Stimulated activated naive CD4-positive, alpha-beta T cell (primary cell): ENCODE measurements at regions not wholly inside any gene's neighbourhood (a gene's known extent, or its start where the extent isn't known, plus 50 kb on each side); places are given as distances from the start of the nearest gene placed in this dataset.
"Not testable (repeated sequence)": the region's sequence is repeated elsewhere in the genome, so short reads cannot be mapped to it uniquely, and the experiment has no call there.

Experiments used
- DNase-seq, 6 experiments: peaks; one replicate each; lab custom pipeline; 2025; lab: John Stamatoyannopoulos, UW

GRCh38 chr4:159939681-159940080 is 836.8 kb downstream of the RAPGEF2 start:
- DNase-seq, result not testable (repeated sequence)

GRCh38 chr4:159941076-159941475 is 838.2 kb downstream of the RAPGEF2 start:
- DNase-seq, result no peak

DNA sequence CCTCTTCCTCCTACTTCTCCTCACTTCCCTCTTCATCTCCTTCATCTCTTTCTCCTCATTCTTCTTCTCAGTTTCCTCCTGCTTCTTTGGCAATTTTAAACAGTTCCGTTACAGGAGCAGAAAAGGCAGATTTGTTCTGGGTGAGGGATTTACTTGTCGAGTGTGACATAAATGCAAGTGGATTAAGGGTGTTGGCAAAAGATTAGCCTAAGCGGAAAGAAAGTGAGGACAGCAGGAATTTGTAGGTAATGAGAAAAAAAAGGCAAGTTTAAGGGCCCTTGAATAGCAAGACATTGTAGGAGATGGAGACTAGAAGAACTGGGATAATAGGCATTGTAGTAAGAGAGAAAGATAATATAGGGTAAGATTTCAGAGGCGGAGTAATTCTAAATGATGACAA is 841.6 kb downstream of the RAPGEF2 start:
- no peak for DNase-seq

- DNase-seq, result no peak
These were observed 844.2 kb downstream of the RAPGEF2 start for GRCh38 chr4:159946983-159947615.

DNA sequence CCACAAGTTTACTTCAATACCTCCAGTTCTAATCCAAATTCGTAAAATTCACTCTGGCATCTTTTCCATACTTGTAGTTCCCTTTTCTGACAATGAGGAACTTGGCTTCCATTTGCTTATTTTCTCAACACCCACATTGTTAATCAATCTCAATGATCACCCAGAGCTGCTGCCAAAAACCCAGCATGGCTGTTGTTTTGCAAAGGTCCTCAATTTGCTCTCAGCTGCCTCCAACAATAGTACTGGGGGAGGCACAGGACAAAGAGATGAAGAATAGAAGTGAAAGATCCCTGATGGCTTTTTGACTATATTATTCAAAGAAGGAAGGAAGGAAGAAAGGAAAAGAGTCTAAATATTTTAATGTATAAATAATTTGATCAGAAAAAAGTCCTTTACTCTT is 847.8 kb downstream of the RAPGEF2 start:
- no peak for DNase-seq

DNA sequence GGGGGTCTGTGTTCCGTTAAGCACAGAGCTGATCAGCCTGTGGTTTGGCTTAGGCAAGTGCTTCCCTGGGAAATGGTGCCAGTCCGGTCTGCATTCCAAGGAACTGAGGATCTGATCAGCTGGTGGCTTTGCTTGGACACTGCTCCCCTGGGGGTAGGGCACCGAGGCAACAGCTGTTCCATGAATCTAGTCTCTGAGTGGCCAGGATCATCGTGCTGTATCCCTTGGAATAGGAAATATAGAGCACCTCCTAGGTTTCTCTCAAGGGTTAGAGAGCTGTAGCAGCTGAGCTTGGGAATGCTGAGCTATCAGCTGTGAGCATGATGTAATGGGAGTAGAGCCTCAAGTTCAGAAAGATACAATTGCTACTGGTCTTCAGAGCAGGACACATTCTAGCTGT is 863.9 kb downstream of the RAPGEF2 start:
- no peak for DNase-seq

DNA sequence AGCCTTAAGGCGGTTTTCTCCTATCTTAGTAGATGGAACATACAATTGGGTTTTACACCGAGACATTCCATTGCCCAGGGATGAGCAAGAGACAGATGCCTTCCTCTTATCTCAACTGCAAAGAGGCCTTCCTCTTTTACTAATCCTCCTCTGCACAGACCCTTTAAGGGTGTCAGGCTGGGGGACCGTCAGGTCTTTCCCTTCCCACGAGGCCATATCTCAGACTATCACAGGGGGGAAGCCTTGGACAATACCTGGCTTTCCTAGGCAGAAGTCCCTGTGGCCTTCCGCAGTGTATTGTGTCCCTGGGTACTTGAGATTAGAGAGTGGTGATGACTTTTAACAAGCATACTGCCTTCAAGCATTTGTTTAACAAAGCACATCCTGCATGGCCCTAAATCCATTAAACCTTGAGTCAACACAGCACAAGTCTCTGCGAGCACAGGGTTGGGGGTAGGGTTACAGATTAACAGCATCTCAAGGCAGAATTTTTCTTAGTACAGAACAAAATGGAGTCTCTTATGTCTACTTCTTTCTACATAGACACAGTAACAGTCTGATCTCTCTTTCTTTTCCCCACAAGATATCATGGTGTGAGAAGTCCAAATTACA is 874.1 kb downstream of the RAPGEF2 start:
- DNase-seq, result not testable (repeated sequence)

GRCh38 chr4:159977907-159978617 is 875.2 kb downstream of the RAPGEF2 start:
- DNase-seq, result no peak

GRCh38 chr4:159979351-159979750 is 876.5 kb downstream of the RAPGEF2 start:
- DNase-seq, result no peak

DNA sequence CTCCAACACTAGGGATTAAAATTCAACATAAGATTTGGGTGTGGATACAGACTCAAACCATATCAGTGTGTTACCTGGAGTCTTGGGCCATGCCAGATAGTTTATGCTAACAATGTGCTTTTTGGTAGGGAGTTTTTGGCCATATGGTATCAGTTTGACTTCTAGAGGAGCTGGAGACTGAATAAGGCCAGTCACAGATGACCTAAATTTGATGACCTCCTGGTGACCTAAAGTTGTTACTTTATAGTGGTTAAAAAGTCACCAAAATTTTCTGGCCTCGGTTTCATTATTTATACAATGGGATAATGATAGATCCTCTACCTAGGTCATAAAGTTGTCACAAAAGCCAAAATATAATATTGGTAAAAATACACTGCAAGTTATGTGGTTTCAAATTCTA is 877.1 kb downstream of the RAPGEF2 start:
- no peak for DNase-seq

DNA sequence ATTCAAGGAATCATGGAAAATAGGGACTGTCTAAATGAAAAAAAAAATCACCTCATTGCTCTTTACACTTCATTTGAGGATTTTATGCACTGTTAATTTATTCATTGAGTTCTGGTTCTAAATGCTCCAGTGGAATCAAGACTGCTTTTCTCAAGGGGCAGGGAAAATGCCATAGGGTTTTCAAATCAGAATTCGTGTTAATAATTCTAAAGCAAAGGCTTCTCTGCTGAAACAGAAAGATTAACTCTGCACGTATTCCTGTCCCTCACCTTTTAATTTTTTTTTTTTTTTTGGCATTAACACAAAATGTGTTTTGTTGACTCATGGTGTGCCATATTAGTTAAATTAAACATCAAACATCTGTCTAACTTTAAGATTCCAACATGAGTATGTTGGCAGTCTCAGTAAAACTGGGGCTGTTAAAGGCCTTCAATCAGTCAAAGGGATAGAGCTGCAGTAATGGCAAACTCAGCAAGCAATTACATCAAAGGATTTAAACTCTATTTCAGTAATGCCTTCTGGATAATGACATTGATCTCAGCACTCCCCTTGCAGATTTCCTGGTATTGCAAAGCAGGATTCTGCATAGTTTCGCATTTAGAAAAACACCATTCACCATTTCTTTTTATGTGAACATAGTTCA is 878.1 kb downstream of the RAPGEF2 start:
- no peak for DNase-seq

DNA sequence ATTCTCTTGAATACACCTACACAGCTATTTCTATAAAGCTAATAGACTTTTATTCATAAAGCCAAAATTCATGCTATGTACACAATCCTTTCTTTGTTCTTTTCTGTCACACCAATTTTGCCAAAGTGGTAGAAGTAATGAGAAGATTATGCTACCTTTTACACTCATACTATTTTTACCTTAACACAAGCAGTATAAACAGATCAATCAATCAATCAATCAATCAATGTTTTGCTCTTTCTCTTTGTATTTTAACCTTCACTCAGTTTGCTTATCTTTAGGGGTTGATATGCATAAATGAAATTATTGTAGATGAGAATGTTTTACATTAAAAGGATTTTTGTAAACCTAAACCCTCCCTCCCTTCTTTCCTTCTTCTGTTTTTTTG is 878.6 kb downstream of the RAPGEF2 start:
- no peak for DNase-seq

GRCh38 chr4:159983082-159983481 is 880.2 kb downstream of the RAPGEF2 start:
- no peak for DNase-seq

- no peak for DNase-seq
These were observed 907.0 kb downstream of the RAPGEF2 start for GRCh38 chr4:160009656-160010493.

GRCh38 chr4:160019936-160020335 is 917.1 kb downstream of the RAPGEF2 start:
- DNase-seq, result no peak

GRCh38 chr4:160020804-160021203 is 917.9 kb downstream of the RAPGEF2 start:
- DNase-seq, result no peak

DNA sequence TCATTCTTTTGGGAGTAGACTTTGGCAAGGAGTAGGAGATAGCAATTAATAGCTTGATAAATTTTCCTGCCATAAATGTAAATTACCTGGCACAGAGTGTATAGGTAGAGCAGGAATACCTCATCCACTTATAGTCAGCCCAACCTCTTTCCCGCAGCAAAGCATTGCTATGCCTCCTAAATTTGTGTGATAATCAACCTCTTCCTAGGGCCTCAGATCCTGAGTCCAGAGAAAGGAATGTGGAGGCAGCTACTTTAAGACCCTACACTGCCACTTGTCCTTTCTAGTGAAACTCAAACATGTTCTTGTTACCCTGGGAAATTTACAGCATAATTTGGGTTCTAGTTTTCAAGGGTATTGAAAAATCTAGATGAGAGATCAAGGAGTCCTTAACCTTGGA is 919.0 kb downstream of the RAPGEF2 start:
- DNase-seq, result no peak

- DNase-seq, result no peak
These were observed 923.8 kb downstream of the RAPGEF2 start for GRCh38 chr4:160026721-160027120.

GRCh38 chr4:160034501-160034900 is 931.6 kb downstream of the RAPGEF2 start:
- no peak for DNase-seq

- DNase-seq, result no peak
These were observed 935.7 kb downstream of the RAPGEF2 start for GRCh38 chr4:160038615-160039014.

- DNase-seq, result no peak
These were observed 941.8 kb downstream of the RAPGEF2 start for GRCh38 chr4:160044693-160045092.
